HG03520 (cell line): ENCODE measurements at regions not wholly inside any gene's neighbourhood (a gene's known extent, or its start where the extent isn't known, plus 50 kb on each side); places are given as distances from the start of the nearest gene placed in this dataset.
A peak's percentile ranks its signal among the peaks of the same experiment; 100 is the strongest.

Experiments used
- ATAC-seq: cut with Tn5 transposase; IDR thresholded peaks from one replicate; pipeline ENCODE4 v1.9.1; 2021; ENCODE audit warnings: mild to moderate bottlenecking, moderate library complexity; ENCODE audit not compliant: unreplicated experiment

GRCh38 chr2:88283886-88284592, 113.9 kb downstream of the THNSL2 start:
- ATAC-seq = no peak

GRCh38 chr2:88281302-88282217, 111.4 kb downstream of the THNSL2 start:
- no peak for ATAC-seq

- ATAC-seq = no peak
Measured at GRCh38 chr2:88269836-88270235, 99.7 kb downstream of the THNSL2 start.

GRCh38 chr2:88265352-88266303, 95.5 kb downstream of the THNSL2 start:
- ATAC-seq = peak; percentile 98

GRCh38 chr2:88263861-88264260, 93.7 kb downstream of the THNSL2 start:
- ATAC-seq = no peak

- ATAC-seq = no peak
Measured at GRCh38 chr2:88261725-88262124, 91.6 kb downstream of the THNSL2 start.

GRCh38 chr2:88258208-88258607, 88.1 kb downstream of the THNSL2 start:
- ATAC-seq = no peak

GRCh38 chr2:88254437-88255091, 84.4 kb downstream of the THNSL2 start:
- ATAC-seq = no peak

- no peak for ATAC-seq
Measured at GRCh38 chr2:88253997-88254396, 83.9 kb downstream of the THNSL2 start.

GRCh38 chr2:88253375-88253774, 83.2 kb downstream of the THNSL2 start:
- no peak for ATAC-seq

GRCh38 chr2:88252646-88253045, 82.5 kb downstream of the THNSL2 start:
- no peak for ATAC-seq

GRCh38 chr2:88252111-88252510, 82.0 kb downstream of the THNSL2 start:
- ATAC-seq = no peak

- no peak for ATAC-seq
Measured at GRCh38 chr2:88250404-88250803, 80.3 kb downstream of the THNSL2 start.

GRCh38 chr2:88248280-88248828, 78.2 kb downstream of the THNSL2 start:
- no peak for ATAC-seq

- no peak for ATAC-seq
Measured at GRCh38 chr2:88247531-88247930, 77.4 kb downstream of the THNSL2 start.

- ATAC-seq = no peak
Measured at GRCh38 chr2:88245109-88245508, 75.0 kb downstream of the THNSL2 start.

- no peak for ATAC-seq
Measured at GRCh38 chr2:88239781-88240180, 69.6 kb downstream of the THNSL2 start.

- no peak for ATAC-seq
Measured at GRCh38 chr2:88236666-88237065, 66.5 kb downstream of the THNSL2 start.
